ENCODE measurements at regions not wholly inside any gene's neighbourhood (a gene's known extent, or its start where the extent isn't known, plus 50 kb on each side); places are given as distances from the start of the nearest gene placed in this dataset.

GRCh38 chr4:79516114-79516513 is 108.1 kb upstream of the GK2 start:
- no peak for TF ChIP-seq FOXM1 (IDR thresholded peaks at IDR 0.05; ENCODE audit: borderline replicate concordance)
- no peak for TF ChIP-seq ZNF384 (IDR thresholded peaks at IDR 0.05)
- TF ChIP-seq SUZ12 (IDR thresholded peaks at IDR 0.05), result no peak
- TF ChIP-seq CTBP1 (IDR thresholded peaks at IDR 0.05; ENCODE audit: borderline replicate concordance), result no peak
- TF ChIP-seq SP1 (IDR thresholded peaks at IDR 0.05), result no peak
- TF ChIP-seq NFRKB (IDR thresholded peaks at IDR 0.05), result no peak
- no peak for TF ChIP-seq LEF1 (IDR thresholded peaks at IDR 0.05; ENCODE audit: borderline replicate concordance)
- no peak for TF ChIP-seq TARDBP (IDR thresholded peaks at IDR 0.05)
- TF ChIP-seq FOXK2 (IDR thresholded peaks at IDR 0.05), result no peak
- TF ChIP-seq ELF4 (IDR thresholded peaks at IDR 0.05), result no peak
- TF ChIP-seq BHLHE40 (IDR thresholded peaks at IDR 0.05; ENCODE audit: borderline replicate concordance), result no peak
- POLR2A ChIA-PET, result no interaction called here
- CTCF ChIA-PET, result no interaction called here
- DNase-seq (ENCODE audit: extremely low spot score), result no peak

- CTCF ChIA-PET, result no interaction called here
- POLR2A ChIA-PET, result no interaction called here
- TF ChIP-seq ARNT (IDR thresholded peaks at IDR 0.05) (no peak), FOXM1 (IDR thresholded peaks at IDR 0.05; ENCODE audit: borderline replicate concordance) (no peak), FOXA1 (IDR thresholded peaks at IDR 0.05) (no peak), TARDBP (IDR thresholded peaks at IDR 0.05) (no peak), NFRKB (IDR thresholded peaks at IDR 0.05) (no peak), PKNOX1 (IDR thresholded peaks at IDR 0.05) (no peak), HDGF (IDR thresholded peaks at IDR 0.05; ENCODE audit: borderline replicate concordance) (no peak), BHLHE40 (IDR thresholded peaks at IDR 0.05; ENCODE audit: borderline replicate concordance) (no peak), CTBP1 (IDR thresholded peaks at IDR 0.05; ENCODE audit: borderline replicate concordance) (no peak), ZNF384 (IDR thresholded peaks at IDR 0.05) (no peak)
- DNase-seq (ENCODE audit: extremely low spot score), result no peak
Measured at GRCh38 chr4:79514621-79515329, 106.7 kb upstream of the GK2 start.

- POLR2A ChIA-PET, result no interaction called here
Measured at GRCh38 chr4:79513576-79513975, 105.5 kb upstream of the GK2 start.

GRCh38 chr4:79512363-79512762 is 104.3 kb upstream of the GK2 start:
- DNase-seq (ENCODE audit: extremely low spot score), result no peak
- TF ChIP-seq SP1 (IDR thresholded peaks at IDR 0.05), result no peak
- no peak for TF ChIP-seq ELF4 (IDR thresholded peaks at IDR 0.05)
- no peak for TF ChIP-seq CTBP1 (IDR thresholded peaks at IDR 0.05; ENCODE audit: borderline replicate concordance)
- no peak for TF ChIP-seq SUZ12 (IDR thresholded peaks at IDR 0.05)
- TF ChIP-seq L3MBTL2 (conservative IDR thresholded peaks at IDR 0.05), result no peak
- no peak for TF ChIP-seq NFRKB (IDR thresholded peaks at IDR 0.05)
- no peak for TF ChIP-seq HDGF (IDR thresholded peaks at IDR 0.05; ENCODE audit: borderline replicate concordance)
- no peak for TF ChIP-seq TARDBP (IDR thresholded peaks at IDR 0.05)
- TF ChIP-seq FOXK2 (IDR thresholded peaks at IDR 0.05), result no peak
- TF ChIP-seq ZNF384 (IDR thresholded peaks at IDR 0.05), result no peak
- TF ChIP-seq FOXM1 (IDR thresholded peaks at IDR 0.05; ENCODE audit: borderline replicate concordance), result no peak
- no peak for TF ChIP-seq PKNOX1 (IDR thresholded peaks at IDR 0.05)
- no peak for TF ChIP-seq FOXA1 (IDR thresholded peaks at IDR 0.05)
- no peak for TF ChIP-seq ARNT (IDR thresholded peaks at IDR 0.05)
- TF ChIP-seq BHLHE40 (IDR thresholded peaks at IDR 0.05; ENCODE audit: borderline replicate concordance), result no peak
- TF ChIP-seq LEF1 (IDR thresholded peaks at IDR 0.05; ENCODE audit: borderline replicate concordance), result no peak
- CTCF ChIA-PET, result no interaction called here
- POLR2A ChIA-PET, result no interaction called here

More at GRCh38 chr4:79513576-79513975, 105.5 kb upstream of the GK2 start:
- CTCF ChIA-PET, result no interaction called here
- no peak for TF ChIP-seq NFRKB (IDR thresholded peaks at IDR 0.05)
- TF ChIP-seq ELF4 (IDR thresholded peaks at IDR 0.05), result no peak
- no peak for DNase-seq (ENCODE audit: extremely low spot score)

GRCh38 chr4:79502081-79502480 is 94.1 kb upstream of the GK2 start:
- POLR2A ChIA-PET, result no interaction called here
- DNase-seq (ENCODE audit: extremely low spot score), result no peak
- no peak for TF ChIP-seq ARNT (IDR thresholded peaks at IDR 0.05)
- CTCF ChIA-PET, result no interaction called here

GRCh38 chr4:79498282-79498681 is 90.3 kb upstream of the GK2 start:
- TF ChIP-seq FOXA1 (IDR thresholded peaks at IDR 0.05) (no peak), ARNT (IDR thresholded peaks at IDR 0.05) (no peak), LEF1 (IDR thresholded peaks at IDR 0.05; ENCODE audit: borderline replicate concordance) (no peak), CTBP1 (IDR thresholded peaks at IDR 0.05; ENCODE audit: borderline replicate concordance) (no peak), HDGF (IDR thresholded peaks at IDR 0.05; ENCODE audit: borderline replicate concordance) (no peak), SUZ12 (IDR thresholded peaks at IDR 0.05) (no peak), FOXM1 (IDR thresholded peaks at IDR 0.05; ENCODE audit: borderline replicate concordance) (no peak), ELF4 (IDR thresholded peaks at IDR 0.05) (no peak), L3MBTL2 (conservative IDR thresholded peaks at IDR 0.05) (no peak), SP1 (IDR thresholded peaks at IDR 0.05) (no peak), BHLHE40 (IDR thresholded peaks at IDR 0.05; ENCODE audit: borderline replicate concordance) (no peak), NFRKB (IDR thresholded peaks at IDR 0.05) (no peak), ZNF384 (IDR thresholded peaks at IDR 0.05) (no peak), FOXK2 (IDR thresholded peaks at IDR 0.05) (no peak), TARDBP (IDR thresholded peaks at IDR 0.05) (no peak), PKNOX1 (IDR thresholded peaks at IDR 0.05) (no peak)
- CTCF ChIA-PET, result no interaction called here
- no peak for DNase-seq (ENCODE audit: extremely low spot score)
- POLR2A ChIA-PET, result no interaction called here

All from HEK293T (cell line).